ENCODE measurements at regions not wholly inside any gene's neighbourhood (a gene's known extent, or its start where the extent isn't known, plus 50 kb on each side); places are given as distances from the start of the nearest gene placed in this dataset.
A peak's percentile ranks its signal among the peaks of the same experiment; 100 is the strongest.
"Not testable (repeated sequence)": the region's sequence is repeated elsewhere in the genome, so short reads cannot be mapped to it uniquely, and the experiment has no call there.

GRCh38 chr7:42549866-42550485 is 313.0 kb upstream of the GLI3 start:
- in situ Hi-C loops (cut with HindIII; ENCODE audit: low pct_ligation_motif_present, low pct_unique_long_range_greater_than_20kb, low sequenced_read_pairs): no loop called here
- no peak for DNase-seq

GRCh38 chr7:42548816-42549611 is 312.0 kb upstream of the GLI3 start:
- in situ Hi-C loops (cut with HindIII; ENCODE audit: low pct_ligation_motif_present, low pct_unique_long_range_greater_than_20kb, low sequenced_read_pairs): no loop called here

GRCh38 chr7:42545049-42545724 is 308.2 kb upstream of the GLI3 start:
- in situ Hi-C loops (cut with HindIII; ENCODE audit: low pct_ligation_motif_present, low pct_unique_long_range_greater_than_20kb, low sequenced_read_pairs): no loop called here

More at GRCh38 chr7:42548816-42549611, 312.0 kb upstream of the GLI3 start:
- no peak for DNase-seq

GRCh38 chr7:42543953-42544352 is 306.9 kb upstream of the GLI3 start:
- in situ Hi-C loops (cut with HindIII; ENCODE audit: low pct_ligation_motif_present, low pct_unique_long_range_greater_than_20kb, low sequenced_read_pairs): no loop called here
- no peak for DNase-seq

More at GRCh38 chr7:42545049-42545724, 308.2 kb upstream of the GLI3 start:
- DNase-seq: no peak

- in situ Hi-C loops (cut with HindIII; ENCODE audit: low pct_ligation_motif_present, low pct_unique_long_range_greater_than_20kb, low sequenced_read_pairs); DNase-seq: not testable (repeated sequence)
These were observed 305.4 kb upstream of the GLI3 start for GRCh38 chr7:42542446-42542845.

DNA sequence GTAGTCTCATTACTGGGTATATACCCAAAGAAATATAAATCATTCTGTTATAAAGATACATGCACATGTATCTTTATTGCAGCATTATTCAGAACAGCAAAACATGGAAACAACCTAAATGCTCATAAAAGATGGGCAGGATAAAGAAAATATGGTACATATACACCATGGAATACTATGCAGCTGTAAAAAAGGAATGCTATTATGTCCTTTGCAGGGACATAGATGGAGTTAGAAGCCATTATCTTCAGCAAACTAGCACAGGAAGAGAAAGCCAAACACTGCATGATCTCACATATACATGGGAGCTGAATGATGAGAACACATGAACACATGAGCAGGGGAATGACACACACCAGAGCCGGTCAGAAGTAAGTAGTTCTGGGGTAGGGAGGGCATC is 297.4 kb upstream of the GLI3 start:
- in situ Hi-C loops (cut with HindIII; ENCODE audit: low pct_ligation_motif_present, low pct_unique_long_range_greater_than_20kb, low sequenced_read_pairs): no loop called here
- DNase-seq: no peak

- no peak for DNase-seq
- in situ Hi-C loops (cut with HindIII; ENCODE audit: low pct_ligation_motif_present, low pct_unique_long_range_greater_than_20kb, low sequenced_read_pairs): no loop called here
These were observed 290.0 kb upstream of the GLI3 start for GRCh38 chr7:42527004-42527403.

GRCh38 chr7:42522227-42522991 is 285.4 kb upstream of the GLI3 start:
- in situ Hi-C loops (cut with HindIII; ENCODE audit: low pct_ligation_motif_present, low pct_unique_long_range_greater_than_20kb, low sequenced_read_pairs): no loop called here
- no peak for DNase-seq

GRCh38 chr7:42511027-42511426 is 274.0 kb upstream of the GLI3 start:
- no peak for DNase-seq
- in situ Hi-C loops (cut with HindIII; ENCODE audit: low pct_ligation_motif_present, low pct_unique_long_range_greater_than_20kb, low sequenced_read_pairs): no loop called here

- in situ Hi-C loops (cut with HindIII; ENCODE audit: low pct_ligation_motif_present, low pct_unique_long_range_greater_than_20kb, low sequenced_read_pairs): no loop called here
- DNase-seq: no peak
These were observed 269.1 kb upstream of the GLI3 start for GRCh38 chr7:42506097-42506496.

DNA sequence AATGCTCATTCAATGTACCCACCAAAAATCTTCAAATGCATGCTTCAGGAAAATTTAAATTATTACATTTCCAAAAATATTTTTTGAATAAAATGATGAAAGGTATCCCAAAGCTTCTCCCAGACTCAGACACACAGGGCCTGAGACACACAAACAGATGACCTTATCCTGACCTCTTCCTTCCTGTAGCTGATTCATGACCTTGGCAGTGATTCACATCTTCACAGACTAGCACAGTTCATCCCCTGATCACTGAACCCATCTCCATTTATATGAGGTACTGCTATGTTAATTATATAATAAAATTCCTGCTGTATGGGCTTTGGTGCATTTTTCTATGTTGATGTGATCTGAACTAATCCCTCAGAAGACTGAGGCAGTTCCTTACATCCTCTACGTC is 265.0 kb upstream of the GLI3 start:
- in situ Hi-C loops (cut with HindIII; ENCODE audit: low pct_ligation_motif_present, low pct_unique_long_range_greater_than_20kb, low sequenced_read_pairs): no loop called here
- DNase-seq: peak; percentile 46

DNA sequence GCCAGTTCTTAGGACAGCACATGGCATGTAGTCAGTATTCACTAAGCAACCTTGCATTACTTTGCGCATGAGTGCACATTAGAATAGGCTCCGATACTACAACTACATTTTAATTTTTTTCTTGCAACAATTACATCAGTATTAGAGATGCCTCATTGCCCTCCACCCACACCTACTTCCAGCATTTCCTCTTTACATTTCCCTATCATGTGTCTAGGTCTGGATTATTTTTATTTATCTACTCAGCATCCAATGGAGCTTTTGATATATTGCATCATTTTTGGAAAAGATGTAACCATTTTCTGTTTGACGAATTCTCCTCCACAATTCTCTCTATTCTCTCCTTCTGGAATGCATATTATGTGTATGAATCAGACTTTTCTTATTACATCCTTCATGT is 258.2 kb upstream of the GLI3 start:
- in situ Hi-C loops (cut with HindIII; ENCODE audit: low pct_ligation_motif_present, low pct_unique_long_range_greater_than_20kb, low sequenced_read_pairs): no loop called here
- DNase-seq: no peak

GRCh38 chr7:42494736-42495135 is 257.7 kb upstream of the GLI3 start:
- in situ Hi-C loops (cut with HindIII; ENCODE audit: low pct_ligation_motif_present, low pct_unique_long_range_greater_than_20kb, low sequenced_read_pairs): no loop called here
- no peak for DNase-seq

DNA sequence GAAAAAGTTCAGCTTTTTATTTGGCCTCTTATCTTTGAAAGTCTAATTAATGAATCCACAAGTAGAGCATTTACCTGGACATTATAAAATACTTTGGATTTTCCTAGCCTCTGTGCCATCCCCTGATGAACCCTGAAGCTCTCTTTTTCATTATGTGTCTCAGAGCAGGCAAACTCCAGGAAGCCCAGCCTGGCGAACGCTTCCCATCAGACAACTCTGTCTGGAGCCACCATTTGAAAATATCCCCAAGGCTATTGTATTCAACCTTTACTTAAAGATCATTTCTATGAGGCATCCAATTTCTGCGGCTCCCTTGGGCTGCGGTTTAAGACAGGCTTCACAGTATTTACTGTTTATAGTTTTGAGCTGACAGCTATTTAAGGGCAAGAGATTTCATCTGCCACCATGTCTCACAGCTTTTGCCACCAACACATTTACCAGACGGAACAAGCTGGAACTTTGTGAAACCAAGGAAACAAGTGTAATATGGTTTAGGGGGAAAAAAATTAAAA is 257.2 kb upstream of the GLI3 start:
- DNase-seq: no peak
- in situ Hi-C loops (cut with HindIII; ENCODE audit: low pct_ligation_motif_present, low pct_unique_long_range_greater_than_20kb, low sequenced_read_pairs): no loop called here

- in situ Hi-C loops (cut with HindIII; ENCODE audit: low pct_ligation_motif_present, low pct_unique_long_range_greater_than_20kb, low sequenced_read_pairs): no loop called here
- peak; percentile 90 for DNase-seq
These were observed 256.6 kb upstream of the GLI3 start for GRCh38 chr7:42493436-42494198.

DNA sequence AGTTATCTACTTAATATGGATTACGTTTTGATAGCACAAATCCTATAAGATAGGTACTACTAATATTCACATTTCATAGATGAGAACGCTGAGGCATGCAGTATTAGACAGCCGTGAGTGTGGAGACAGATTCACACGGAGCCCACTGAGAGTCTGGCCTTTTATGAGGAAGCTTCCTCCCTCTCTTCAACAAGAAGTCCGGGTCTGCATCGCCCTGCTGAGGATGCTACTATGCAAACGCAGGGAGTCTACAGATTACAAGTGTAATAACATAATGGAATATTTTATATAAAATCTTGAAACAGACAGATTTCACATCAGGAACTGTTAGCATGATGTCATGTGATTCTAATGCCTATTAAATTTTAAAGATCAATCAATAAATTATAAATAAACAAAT is 255.9 kb upstream of the GLI3 start:
- in situ Hi-C loops (cut with HindIII; ENCODE audit: low pct_ligation_motif_present, low pct_unique_long_range_greater_than_20kb, low sequenced_read_pairs): no loop called here
- no peak for DNase-seq

- in situ Hi-C loops (cut with HindIII; ENCODE audit: low pct_ligation_motif_present, low pct_unique_long_range_greater_than_20kb, low sequenced_read_pairs): no loop called here
- DNase-seq: no peak
These were observed 254.1 kb upstream of the GLI3 start for GRCh38 chr7:42491106-42491505.

DNA sequence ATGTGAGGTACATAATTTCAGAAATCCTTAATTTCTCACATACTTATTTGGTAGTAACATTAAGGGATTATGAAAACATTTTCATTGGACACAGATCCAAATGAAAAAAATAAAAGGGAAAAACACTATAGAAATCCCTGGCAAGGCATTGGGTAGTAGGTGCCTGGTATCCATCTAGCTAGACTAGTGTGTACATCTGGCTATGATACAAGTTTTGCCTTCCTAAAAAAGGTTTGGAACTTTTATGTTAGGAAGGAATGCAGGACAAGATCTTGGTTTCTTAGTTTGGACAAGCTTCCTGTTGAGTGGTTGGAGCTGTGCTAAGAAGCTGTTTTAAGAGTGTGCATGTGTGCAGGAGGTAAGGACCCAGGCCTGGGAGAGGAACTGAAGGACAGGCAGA is 252.3 kb upstream of the GLI3 start:
- DNase-seq: no peak
- in situ Hi-C loops (cut with HindIII; ENCODE audit: low pct_ligation_motif_present, low pct_unique_long_range_greater_than_20kb, low sequenced_read_pairs): no loop called here
